HFFc6 (cell line): ENCODE measurements at regions not wholly inside any gene's neighbourhood (a gene's known extent, or its start where the extent isn't known, plus 50 kb on each side); places are given as distances from the start of the nearest gene placed in this dataset.

Experiments used
- DNase-seq: peaks from one replicate; pipeline ENCODE4 v3.0.0-alpha.2; 2018
- H3K27ac Mint-ChIP-seq: 2 replicates; pipeline ENCODE4 v1.8.0; 2020; ENCODE audit warnings: mild to moderate bottlenecking, mixed read lengths
- H3K27me3 Mint-ChIP-seq: 2 replicates; pipeline ENCODE4 v1.8.0; 2021; ENCODE audit warnings: mild to moderate bottlenecking, moderate library complexity, mixed read lengths; ENCODE audit not compliant: insufficient read depth
- H3K36me3 Mint-ChIP-seq: 2 replicates; pipeline ENCODE4 v1.8.0; 2021; ENCODE audit warnings: low read depth, mixed read lengths
- H3K4me1 Mint-ChIP-seq: 2 replicates; pipeline ENCODE4 v1.8.0; 2020; ENCODE audit warnings: low read depth, mixed read lengths
- H3K4me3 Mint-ChIP-seq: 2 replicates; pipeline ENCODE4 v1.8.0; 2020; ENCODE audit warnings: mild to moderate bottlenecking, moderate library complexity, mixed read lengths
- H3K9me3 Mint-ChIP-seq: 2 replicates; pipeline ENCODE4 v1.8.0; 2020; ENCODE audit warnings: mild to moderate bottlenecking, mixed read lengths
- TF ChIP-seq, protein P1 (sequence below): fragments of 200-600 bp; sonication (generic); IDR thresholded peaks from 2 replicates; pipeline ENCODE4 v1.5.0; 2021; ENCODE audit warnings: antibody characterized with exemption, mild to moderate bottlenecking

DNA sequence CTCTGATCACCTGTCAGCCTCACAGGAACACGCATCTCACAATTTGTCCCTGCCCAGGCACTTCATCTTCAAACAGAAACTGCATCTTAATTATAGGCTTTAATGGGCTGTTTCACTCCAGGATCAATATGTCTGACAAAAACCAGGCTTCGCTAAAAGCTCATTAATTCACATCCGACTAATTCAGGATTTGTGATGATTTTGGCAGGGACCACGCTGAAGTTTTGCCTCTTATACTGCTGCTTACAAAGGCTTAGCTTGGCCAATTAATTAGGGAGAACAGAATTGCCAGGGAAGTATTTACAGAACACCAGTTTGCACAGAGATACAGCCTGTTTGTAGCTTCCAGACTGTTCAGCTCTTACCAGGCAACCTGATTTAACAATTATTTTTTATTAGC, 541.0 kb upstream of the SPTLC3 start:
- Mint-ChIP-seq H3K4me3 (no peak overlapping the region), H3K4me1 (no peaks in the 10 kb centered on the region), H3K27me3 (no peaks in the 10 kb centered on the region; the same call in 1 of the 2 replicates), H3K9me3 (peaks cover 36% of the 10 kb centered on the region), H3K36me3 (no peaks in the 10 kb centered on the region), H3K27ac (no peak overlapping the region)
- no peak for DNase-seq
- TF ChIP-seq, protein P1, sequence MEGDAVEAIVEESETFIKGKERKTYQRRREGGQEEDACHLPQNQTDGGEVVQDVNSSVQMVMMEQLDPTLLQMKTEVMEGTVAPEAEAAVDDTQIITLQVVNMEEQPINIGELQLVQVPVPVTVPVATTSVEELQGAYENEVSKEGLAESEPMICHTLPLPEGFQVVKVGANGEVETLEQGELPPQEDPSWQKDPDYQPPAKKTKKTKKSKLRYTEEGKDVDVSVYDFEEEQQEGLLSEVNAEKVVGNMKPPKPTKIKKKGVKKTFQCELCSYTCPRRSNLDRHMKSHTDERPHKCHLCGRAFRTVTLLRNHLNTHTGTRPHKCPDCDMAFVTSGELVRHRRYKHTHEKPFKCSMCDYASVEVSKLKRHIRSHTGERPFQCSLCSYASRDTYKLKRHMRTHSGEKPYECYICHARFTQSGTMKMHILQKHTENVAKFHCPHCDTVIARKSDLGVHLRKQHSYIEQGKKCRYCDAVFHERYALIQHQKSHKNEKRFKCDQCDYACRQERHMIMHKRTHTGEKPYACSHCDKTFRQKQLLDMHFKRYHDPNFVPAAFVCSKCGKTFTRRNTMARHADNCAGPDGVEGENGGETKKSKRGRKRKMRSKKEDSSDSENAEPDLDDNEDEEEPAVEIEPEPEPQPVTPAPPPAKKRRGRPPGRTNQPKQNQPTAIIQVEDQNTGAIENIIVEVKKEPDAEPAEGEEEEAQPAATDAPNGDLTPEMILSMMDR: no peak

DNA sequence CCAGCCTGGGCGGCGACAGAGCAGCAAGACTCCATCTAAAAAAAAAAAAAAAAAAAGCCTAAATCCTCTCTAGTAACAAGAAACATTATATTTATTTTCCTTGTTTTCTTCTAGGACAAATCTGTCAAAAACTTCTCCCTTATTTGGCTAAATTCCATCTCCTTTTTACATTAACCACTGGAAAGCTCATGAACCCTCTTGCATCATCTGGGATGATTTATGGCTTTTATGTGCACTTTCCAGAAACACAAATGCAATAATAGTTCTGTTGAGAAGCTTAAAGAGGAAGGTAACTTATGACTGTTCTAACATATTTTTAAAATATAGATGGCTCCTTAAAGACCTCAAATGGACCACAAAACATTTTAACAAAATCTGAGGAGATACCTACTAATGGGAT, 526.1 kb upstream of the SPTLC3 start:
- Mint-ChIP-seq H3K27ac (no peak overlapping the region), H3K27me3 (no peaks in the 10 kb centered on the region; the same call in 1 of the 2 replicates), H3K4me3 (no peak overlapping the region), H3K4me1 (no peaks in the 10 kb centered on the region), H3K9me3 (peaks cover 58% of the 10 kb centered on the region), H3K36me3 (no peaks in the 10 kb centered on the region)
- no peak for DNase-seq
- TF ChIP-seq, protein P1: no peak

DNA sequence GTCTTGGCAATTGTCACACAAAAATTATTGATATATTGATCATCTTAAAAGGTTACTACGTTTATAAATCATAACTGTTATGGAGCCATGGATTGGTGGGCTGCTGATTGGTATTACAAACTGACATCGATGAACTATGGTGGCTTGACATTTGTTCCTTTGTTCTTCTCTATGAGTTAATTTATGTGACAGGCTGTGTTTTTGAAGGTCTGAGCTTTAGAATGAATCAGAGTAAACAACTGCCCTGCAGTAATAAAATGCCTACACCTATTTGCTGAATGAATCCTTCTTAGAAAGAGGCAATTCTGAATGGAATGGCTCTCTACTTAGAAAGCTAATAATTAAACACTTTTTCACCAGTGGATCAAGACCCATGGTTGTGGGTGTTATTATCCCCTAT, 506.3 kb upstream of the SPTLC3 start:
- 0 out of 2 replicates have a peak, but pooled peaks cover 2% of the 10 kb centered on the region for H3K36me3 Mint-ChIP-seq
- no peak overlapping the region for H3K4me3 Mint-ChIP-seq
- peaks cover 39% of the 10 kb centered on the region for H3K9me3 Mint-ChIP-seq
- DNase-seq: no peak
- H3K27ac Mint-ChIP-seq: no peak overlapping the region
- no peaks in the 10 kb centered on the region for H3K27me3 Mint-ChIP-seq
- H3K4me1 Mint-ChIP-seq: no peaks in the 10 kb centered on the region
- TF ChIP-seq, protein P1: no peak

DNA sequence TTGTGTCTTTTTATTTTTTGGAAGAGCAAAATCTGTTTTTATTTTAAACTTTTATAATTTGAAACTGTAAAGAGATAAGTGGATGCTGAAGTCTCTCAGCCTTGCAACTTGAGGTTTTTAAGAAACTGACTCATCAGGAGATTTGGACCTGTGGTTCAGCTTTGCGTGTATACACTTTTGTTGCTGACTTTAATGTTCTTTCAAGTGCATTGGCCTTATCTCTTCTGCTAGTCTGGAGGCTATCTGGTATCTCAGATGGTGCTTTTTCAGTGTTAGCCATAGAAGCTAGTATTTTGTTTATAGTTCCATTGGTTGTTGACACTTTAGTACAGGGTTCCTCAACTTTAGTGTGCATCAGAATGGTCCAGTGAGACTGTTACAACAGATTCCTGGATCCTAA, 504.0 kb upstream of the SPTLC3 start:
- TF ChIP-seq, protein P1: no peak
- DNase-seq: no peak
- H3K9me3 Mint-ChIP-seq: peaks cover 50% of the 10 kb centered on the region
- no peaks in the 10 kb centered on the region for H3K4me1 Mint-ChIP-seq
- no peak overlapping the region for H3K27ac Mint-ChIP-seq
- no peak overlapping the region for H3K4me3 Mint-ChIP-seq
- peaks cover 6% of the 10 kb centered on the region; the same call in 1 of the 2 replicates for H3K36me3 Mint-ChIP-seq
- no peaks in the 10 kb centered on the region for H3K27me3 Mint-ChIP-seq

DNA sequence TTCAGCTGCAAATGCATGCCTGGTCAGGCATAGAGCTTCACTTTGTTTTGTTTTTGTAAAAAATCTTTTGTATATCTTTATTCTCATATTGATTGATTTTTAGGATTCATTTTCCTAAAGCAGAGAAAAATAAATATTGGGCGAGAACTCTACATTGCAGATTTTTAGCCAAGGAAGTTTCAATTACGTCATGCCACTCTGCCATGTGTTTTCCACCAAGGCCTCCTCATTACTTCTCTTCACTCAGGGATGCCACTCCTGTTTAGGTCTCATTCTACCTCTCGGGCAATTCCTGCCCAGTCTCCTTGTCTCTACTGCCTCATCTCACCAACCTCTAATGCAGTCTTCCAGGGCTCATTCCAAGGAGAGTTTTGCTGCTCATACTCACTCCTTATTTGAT, 497.3 kb upstream of the SPTLC3 start:
- H3K9me3 Mint-ChIP-seq: peaks cover 61% of the 10 kb centered on the region
- H3K27me3 Mint-ChIP-seq: no peaks in the 10 kb centered on the region; the same call in 1 of the 2 replicates
- DNase-seq: no peak
- no peak overlapping the region for H3K4me3 Mint-ChIP-seq
- H3K27ac Mint-ChIP-seq: no peak overlapping the region
- H3K36me3 Mint-ChIP-seq: peaks cover 6% of the 10 kb centered on the region; the same call in 1 of the 2 replicates
- H3K4me1 Mint-ChIP-seq: no peaks in the 10 kb centered on the region
- TF ChIP-seq, protein P1: no peak

DNA sequence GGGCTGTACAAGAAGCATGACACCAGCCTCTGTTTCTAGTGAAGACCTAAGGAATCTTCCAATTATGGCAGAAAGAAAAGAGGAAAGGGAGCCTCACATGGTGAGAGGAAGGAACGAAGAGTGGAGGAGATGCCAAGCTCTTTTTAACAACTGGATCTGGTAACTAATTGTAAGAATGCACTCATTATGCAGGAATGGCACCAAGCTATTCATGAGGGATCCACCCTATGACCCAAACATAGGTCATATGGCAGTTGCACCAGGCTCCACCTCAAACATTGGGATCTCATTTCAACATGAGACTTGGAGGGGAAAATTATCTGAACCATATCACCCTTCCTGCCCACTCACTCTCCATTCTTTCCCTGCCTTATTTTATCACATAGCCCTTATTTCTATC, 496.0 kb upstream of the SPTLC3 start:
- Mint-ChIP-seq H3K36me3 (peaks cover 1% of the 10 kb centered on the region; the same call in 1 of the 2 replicates), H3K4me3 (no peak overlapping the region), H3K27me3 (no peaks in the 10 kb centered on the region; the same call in 1 of the 2 replicates), H3K9me3 (peaks cover 64% of the 10 kb centered on the region), H3K27ac (no peak overlapping the region), H3K4me1 (no peaks in the 10 kb centered on the region)
- DNase-seq: no peak
- TF ChIP-seq, protein P1: no peak
